ENCODE measurements at regions not wholly inside any gene's neighbourhood (a gene's known extent, or its start where the extent isn't known, plus 50 kb on each side); places are given as distances from the start of the nearest gene placed in this dataset.

GRCh38 chr2:239654266-239654665, 253.4 kb upstream of the HDAC4 start:
- ATAC-seq (ENCODE audit: low read depth): no peak
- H3K27me3 ChIP-seq (ENCODE audit: insufficient read depth, poor library complexity, severe bottlenecking): peaks cover 22% of the 10 kb centered on the region
- no peak overlapping the region for H3K4me3 ChIP-seq (ENCODE audit: severe bottlenecking)
- no peaks in the 10 kb centered on the region for H3K4me1 ChIP-seq (ENCODE audit: insufficient read depth, poor library complexity, severe bottlenecking)
- no peak overlapping the region for H3K27ac ChIP-seq (ENCODE audit: poor library complexity, severe bottlenecking)
- DNase-seq (ENCODE audit: low spot score): no peak
- H3K36me3 ChIP-seq (ENCODE audit: low read depth): no peaks in the 10 kb centered on the region
- TF ChIP-seq CTCF (IDR thresholded peaks at IDR 0.05; ENCODE audit: poor library complexity, severe bottlenecking): no peak
- H3K9me3 ChIP-seq (ENCODE audit: severe bottlenecking): peaks cover 3% of the 10 kb centered on the region

- no peaks in the 10 kb centered on the region for H3K36me3 ChIP-seq (ENCODE audit: low read depth)
- no peak for TF ChIP-seq CTCF (IDR thresholded peaks at IDR 0.05; ENCODE audit: poor library complexity, severe bottlenecking)
These were observed 251.0 kb upstream of the HDAC4 start for GRCh38 chr2:239651859-239652258.

GRCh38 chr2:239650674-239651073, 249.9 kb upstream of the HDAC4 start:
- Histone ChIP-seq H3K27me3 (ENCODE audit: insufficient read depth, poor library complexity, severe bottlenecking) (peaks cover 19% of the 10 kb centered on the region), H3K4me1 (ENCODE audit: insufficient read depth, poor library complexity, severe bottlenecking) (no peaks in the 10 kb centered on the region), H3K36me3 (ENCODE audit: low read depth) (no peaks in the 10 kb centered on the region), H3K4me3 (ENCODE audit: severe bottlenecking) (no peak overlapping the region), H3K27ac (ENCODE audit: poor library complexity, severe bottlenecking) (no peak overlapping the region), H3K9me3 (ENCODE audit: severe bottlenecking) (peaks cover 3% of the 10 kb centered on the region)
- no peak for TF ChIP-seq CTCF (IDR thresholded peaks at IDR 0.05; ENCODE audit: poor library complexity, severe bottlenecking)
- ATAC-seq (ENCODE audit: low read depth) (no peak), DNase-seq (ENCODE audit: low spot score) (no peak)

More at GRCh38 chr2:239651859-239652258, 251.0 kb upstream of the HDAC4 start:
- ATAC-seq (ENCODE audit: low read depth) (no peak), DNase-seq (ENCODE audit: low spot score) (no peak)
- Histone ChIP-seq H3K27ac (ENCODE audit: poor library complexity, severe bottlenecking) (no peak overlapping the region), H3K27me3 (ENCODE audit: insufficient read depth, poor library complexity, severe bottlenecking) (peaks cover 22% of the 10 kb centered on the region), H3K4me1 (ENCODE audit: insufficient read depth, poor library complexity, severe bottlenecking) (no peaks in the 10 kb centered on the region), H3K9me3 (ENCODE audit: severe bottlenecking) (peaks cover 3% of the 10 kb centered on the region), H3K4me3 (ENCODE audit: severe bottlenecking) (no peak overlapping the region)

- H3K4me3 ChIP-seq (ENCODE audit: severe bottlenecking): no peak overlapping the region
- H3K27me3 ChIP-seq (ENCODE audit: insufficient read depth, poor library complexity, severe bottlenecking): peaks cover 19% of the 10 kb centered on the region
- TF ChIP-seq CTCF (IDR thresholded peaks at IDR 0.05; ENCODE audit: poor library complexity, severe bottlenecking): no peak
- no peak overlapping the region for H3K27ac ChIP-seq (ENCODE audit: poor library complexity, severe bottlenecking)
- H3K36me3 ChIP-seq (ENCODE audit: low read depth): no peaks in the 10 kb centered on the region
- peaks cover 3% of the 10 kb centered on the region for H3K9me3 ChIP-seq (ENCODE audit: severe bottlenecking)
- DNase-seq (ENCODE audit: low spot score): no peak
- H3K4me1 ChIP-seq (ENCODE audit: insufficient read depth, poor library complexity, severe bottlenecking): no peaks in the 10 kb centered on the region
- no peak for ATAC-seq (ENCODE audit: low read depth)
These were observed 248.5 kb upstream of the HDAC4 start for GRCh38 chr2:239649309-239649708.

GRCh38 chr2:239648607-239649006, 247.8 kb upstream of the HDAC4 start:
- H3K27me3 ChIP-seq (ENCODE audit: insufficient read depth, poor library complexity, severe bottlenecking): peaks cover 19% of the 10 kb centered on the region
- H3K4me3 ChIP-seq (ENCODE audit: severe bottlenecking): no peak overlapping the region
- H3K9me3 ChIP-seq (ENCODE audit: severe bottlenecking): peaks cover 3% of the 10 kb centered on the region
- H3K36me3 ChIP-seq (ENCODE audit: low read depth): no peaks in the 10 kb centered on the region
- ATAC-seq (ENCODE audit: low read depth): no peak
- DNase-seq (ENCODE audit: low spot score): no peak
- TF ChIP-seq CTCF (IDR thresholded peaks at IDR 0.05; ENCODE audit: poor library complexity, severe bottlenecking): no peak
- no peaks in the 10 kb centered on the region for H3K4me1 ChIP-seq (ENCODE audit: insufficient read depth, poor library complexity, severe bottlenecking)
- no peak overlapping the region for H3K27ac ChIP-seq (ENCODE audit: poor library complexity, severe bottlenecking)
